ENCODE measurements at regions not wholly inside any gene's neighbourhood (a gene's known extent, or its start where the extent isn't known, plus 50 kb on each side); places are given as distances from the start of the nearest gene placed in this dataset.

- CTCF ChIA-PET: no interaction called here
- Mint-ChIP-seq H3K4me1 (peaks cover 9% of the 10 kb centered on the region), H3K9me3 (peaks cover 36% of the 10 kb centered on the region), H3K27ac (no peak overlapping the region), H3K4me3 (no peak overlapping the region), H3K27me3 (ENCODE audit: low read depth) (no peaks in the 10 kb centered on the region), H3K36me3 (peaks cover 2% of the 10 kb centered on the region; the same call in 1 of the 2 replicates)
- no peak for TF ChIP-seq ZNF232 (CRISPR knock-in tag; IDR thresholded peaks at IDR 0.05)
- TF ChIP-seq SOX15 (CRISPR knock-in tag; IDR thresholded peaks at IDR 0.05): no peak
- no peak for TF ChIP-seq TEAD4 (CRISPR knock-in tag; IDR thresholded peaks at IDR 0.05)
- TF ChIP-seq TP53 (CRISPR knock-in tag; IDR thresholded peaks at IDR 0.05): no peak
- no peak for TF ChIP-seq CREM (CRISPR knock-in tag; IDR thresholded peaks at IDR 0.05)
- no peak for TF ChIP-seq ESRRA (CRISPR knock-in tag; IDR thresholded peaks at IDR 0.05; ENCODE audit: borderline replicate concordance)
- TF ChIP-seq ARID4B (CRISPR knock-in tag; IDR thresholded peaks at IDR 0.05; ENCODE audit: borderline replicate concordance): no peak
- no peak for TF ChIP-seq GRHL2 (CRISPR knock-in tag; IDR thresholded peaks at IDR 0.05; ENCODE audit: insufficient replicate concordance, severe bottlenecking)
- TF ChIP-seq FOXJ3 (CRISPR knock-in tag; IDR thresholded peaks at IDR 0.05; ENCODE audit: borderline replicate concordance): no peak
- no peak for TF ChIP-seq MYBL2 (CRISPR knock-in tag; IDR thresholded peaks at IDR 0.05)
- no peak for TF ChIP-seq ZBTB43 (CRISPR knock-in tag; IDR thresholded peaks at IDR 0.05)
- TF ChIP-seq ZNF219 (CRISPR knock-in tag; IDR thresholded peaks at IDR 0.05; ENCODE audit: borderline replicate concordance): no peak
- no peak for TF ChIP-seq NFATC4 (CRISPR knock-in tag; IDR thresholded peaks at IDR 0.05)
- no peak for TF ChIP-seq CDX4 (CRISPR knock-in tag; IDR thresholded peaks at IDR 0.05; ENCODE audit: borderline replicate concordance)
- no peak for TF ChIP-seq ATF3 (CRISPR knock-in tag; conservative IDR thresholded peaks at IDR 0.05)
- TF ChIP-seq NR3C1 (CRISPR knock-in tag; conservative IDR thresholded peaks at IDR 0.05; ENCODE audit: low read depth): no peak
- TF ChIP-seq RELA (CRISPR knock-in tag; IDR thresholded peaks at IDR 0.05; ENCODE audit: borderline replicate concordance): no peak
- DNase-seq (ENCODE audit: low spot score) (no peak), ATAC-seq (no peak)
- POLR2A ChIA-PET: no interaction called here
Measured at GRCh38 chr18:52200921-52201663, 138.9 kb upstream of the DCC start.

- H3K27me3 Mint-ChIP-seq (ENCODE audit: low read depth): no peaks in the 10 kb centered on the region
- ChIA-PET POLR2A (no interaction called here), CTCF (no interaction called here)
- no peak for TF ChIP-seq ATF2 (CRISPR knock-in tag; IDR thresholded peaks at IDR 0.05; ENCODE audit: borderline replicate concordance, low read depth)
- TF ChIP-seq PREB (CRISPR knock-in tag; IDR thresholded peaks at IDR 0.05; ENCODE audit: borderline replicate concordance): no peak
- TF ChIP-seq ZNF317 (CRISPR knock-in tag; IDR thresholded peaks at IDR 0.05; ENCODE audit: borderline replicate concordance, low read depth): no peak
- no peak for TF ChIP-seq CBFB (CRISPR knock-in tag; IDR thresholded peaks at IDR 0.05; ENCODE audit: low read depth)
- no peak for TF ChIP-seq USF2 (CRISPR knock-in tag; IDR thresholded peaks at IDR 0.05)
- TF ChIP-seq ZNF232 (CRISPR knock-in tag; IDR thresholded peaks at IDR 0.05): no peak
- TF ChIP-seq NFATC4 (CRISPR knock-in tag; IDR thresholded peaks at IDR 0.05): no peak
- TF ChIP-seq IRF2 (CRISPR knock-in tag; IDR thresholded peaks at IDR 0.05; ENCODE audit: borderline replicate concordance, low read depth): no peak
- TF ChIP-seq SP1 (CRISPR knock-in tag; conservative IDR thresholded peaks at IDR 0.05): no peak
- no peak for TF ChIP-seq SMAD3 (CRISPR knock-in tag; IDR thresholded peaks at IDR 0.05; ENCODE audit: borderline replicate concordance)
Measured at GRCh38 chr18:52208646-52209045, 131.4 kb upstream of the DCC start.

More at GRCh38 chr18:52208646-52209045, 131.4 kb upstream of the DCC start:
- Mint-ChIP-seq H3K4me3 (no peak overlapping the region), H3K27ac (no peak overlapping the region), H3K9me3 (peaks cover 14% of the 10 kb centered on the region), H3K36me3 (no peaks in the 10 kb centered on the region), H3K4me1 (no peaks in the 10 kb centered on the region)
- ATAC-seq (no peak), DNase-seq (ENCODE audit: low spot score) (no peak)
